Astrocyte of the cerebellum (primary cell): ENCODE measurements at regions not wholly inside any gene's neighbourhood (a gene's known extent, or its start where the extent isn't known, plus 50 kb on each side); places are given as distances from the start of the nearest gene placed in this dataset.

ENCODE experiments used
- DNase-seq: peaks from one replicate; pipeline ENCODE4 v3.0.0-alpha.2; 2011; ENCODE audit warnings: low read depth
- H3K4me3 ChIP-seq: 2 replicates; pipeline ENCODE4 v1.5.1; 2011; ENCODE audit warnings: mild to moderate bottlenecking, low read depth, low read length, moderate library complexity
- in situ Hi-C: cut with HindIII; loops from 2 replicates; pipeline ENCODE4 v1.10.0; 2017; ENCODE audit warnings: low sequenced_read_pairs
- TF ChIP-seq, protein P1 (sequence below): IDR thresholded peaks from 2 replicates; pipeline ENCODE4 v1.5.1; 2012; ENCODE audit warnings: low read length, low read depth, moderate library complexity, mild to moderate bottlenecking; ENCODE audit errors: missing control alignments

DNA sequence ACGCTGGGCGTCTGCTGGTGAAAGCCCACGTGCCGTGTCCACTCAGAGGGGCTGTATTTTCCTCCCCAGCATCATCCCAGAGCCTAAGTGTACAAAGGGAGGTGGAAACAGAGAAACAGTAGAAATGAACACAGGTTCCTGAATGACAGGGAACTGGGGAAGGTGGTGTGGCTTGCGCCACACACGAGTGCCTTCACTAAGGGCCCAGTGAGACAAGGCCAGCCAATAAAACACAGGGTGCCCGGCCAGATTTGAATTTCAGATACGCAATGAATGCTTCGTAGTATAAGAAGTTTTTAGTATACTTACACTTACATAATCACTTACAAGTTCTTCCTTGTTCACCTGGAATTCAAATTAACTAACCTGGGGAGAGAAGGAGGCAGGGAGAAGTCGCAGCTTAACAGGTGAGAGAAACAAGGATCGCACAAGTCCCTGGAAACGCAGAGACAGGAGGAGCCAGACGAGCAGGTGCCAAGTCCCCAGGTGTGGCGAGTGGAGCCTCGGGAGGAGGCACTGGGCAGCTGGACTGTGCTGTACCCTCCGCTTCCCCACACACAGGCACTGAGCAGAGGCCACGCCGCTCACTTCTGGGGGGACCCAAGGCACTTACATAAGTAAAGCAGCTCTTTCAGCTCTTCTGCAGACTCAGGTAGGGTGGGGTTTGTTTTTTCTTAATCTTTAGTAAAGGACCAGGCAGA, 105.2 kb upstream of the MGMT start:
- DNase-seq: no peak
- in situ Hi-C loops: no loop called here
- TF ChIP-seq, protein P1, sequence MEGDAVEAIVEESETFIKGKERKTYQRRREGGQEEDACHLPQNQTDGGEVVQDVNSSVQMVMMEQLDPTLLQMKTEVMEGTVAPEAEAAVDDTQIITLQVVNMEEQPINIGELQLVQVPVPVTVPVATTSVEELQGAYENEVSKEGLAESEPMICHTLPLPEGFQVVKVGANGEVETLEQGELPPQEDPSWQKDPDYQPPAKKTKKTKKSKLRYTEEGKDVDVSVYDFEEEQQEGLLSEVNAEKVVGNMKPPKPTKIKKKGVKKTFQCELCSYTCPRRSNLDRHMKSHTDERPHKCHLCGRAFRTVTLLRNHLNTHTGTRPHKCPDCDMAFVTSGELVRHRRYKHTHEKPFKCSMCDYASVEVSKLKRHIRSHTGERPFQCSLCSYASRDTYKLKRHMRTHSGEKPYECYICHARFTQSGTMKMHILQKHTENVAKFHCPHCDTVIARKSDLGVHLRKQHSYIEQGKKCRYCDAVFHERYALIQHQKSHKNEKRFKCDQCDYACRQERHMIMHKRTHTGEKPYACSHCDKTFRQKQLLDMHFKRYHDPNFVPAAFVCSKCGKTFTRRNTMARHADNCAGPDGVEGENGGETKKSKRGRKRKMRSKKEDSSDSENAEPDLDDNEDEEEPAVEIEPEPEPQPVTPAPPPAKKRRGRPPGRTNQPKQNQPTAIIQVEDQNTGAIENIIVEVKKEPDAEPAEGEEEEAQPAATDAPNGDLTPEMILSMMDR: no peak
- H3K4me3 ChIP-seq: no peak overlapping the region

DNA sequence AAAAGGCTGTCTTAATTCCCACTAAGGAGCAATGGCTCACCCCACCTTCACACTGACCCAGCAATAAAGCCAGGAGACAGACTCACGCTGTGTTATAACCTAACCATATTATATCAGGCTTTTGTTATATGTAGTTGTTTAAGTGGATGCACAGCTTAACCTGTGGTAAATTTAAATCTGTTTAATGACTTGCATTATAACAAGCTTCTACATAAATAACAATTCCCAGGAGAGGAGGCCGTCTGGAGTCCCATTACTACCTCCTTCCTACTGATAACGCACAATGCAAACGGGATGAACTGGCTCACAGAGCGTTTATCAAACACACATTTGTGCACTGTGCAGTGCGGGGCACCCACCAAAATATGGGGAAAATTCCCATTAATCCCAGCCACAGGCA, 102.1 kb upstream of the MGMT start:
- DNase-seq: no peak
- TF ChIP-seq, protein P1: no peak
- in situ Hi-C loops: no loop called here
- no peak overlapping the region for H3K4me3 ChIP-seq

DNA sequence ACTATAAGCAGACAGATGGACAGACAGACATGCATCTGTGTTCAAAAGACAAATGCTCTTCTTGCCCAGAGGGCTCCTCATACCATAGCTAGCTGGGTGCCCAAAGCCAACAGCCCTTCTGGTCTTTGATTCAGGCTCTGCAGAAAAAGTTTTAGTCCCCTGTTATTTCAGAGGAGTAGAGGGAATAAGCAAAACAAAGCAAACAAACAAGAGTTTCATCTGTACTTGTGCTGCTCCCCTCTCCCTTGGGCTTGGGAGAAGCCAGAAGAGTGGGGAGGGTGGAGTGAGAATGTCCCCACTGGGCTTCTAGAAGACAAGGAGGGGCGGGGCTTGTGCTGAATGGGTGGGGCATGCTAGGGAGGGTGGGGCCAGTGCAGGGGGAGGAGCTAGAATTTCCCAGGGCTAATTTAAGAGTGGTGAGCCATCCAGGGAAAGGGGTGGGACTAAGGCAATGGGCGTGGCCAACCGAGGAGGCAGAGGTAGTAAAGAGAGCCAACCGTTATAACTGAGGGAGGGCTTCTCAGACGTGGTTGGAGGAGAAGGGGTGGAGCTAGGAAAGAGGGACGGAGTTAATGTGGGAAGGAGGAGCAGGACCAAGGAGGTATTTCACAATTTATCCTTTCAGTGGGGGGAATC, 101.2 kb upstream of the MGMT start:
- TF ChIP-seq, protein P1: no peak
- no peak for DNase-seq
- in situ Hi-C loops: no loop called here

DNA sequence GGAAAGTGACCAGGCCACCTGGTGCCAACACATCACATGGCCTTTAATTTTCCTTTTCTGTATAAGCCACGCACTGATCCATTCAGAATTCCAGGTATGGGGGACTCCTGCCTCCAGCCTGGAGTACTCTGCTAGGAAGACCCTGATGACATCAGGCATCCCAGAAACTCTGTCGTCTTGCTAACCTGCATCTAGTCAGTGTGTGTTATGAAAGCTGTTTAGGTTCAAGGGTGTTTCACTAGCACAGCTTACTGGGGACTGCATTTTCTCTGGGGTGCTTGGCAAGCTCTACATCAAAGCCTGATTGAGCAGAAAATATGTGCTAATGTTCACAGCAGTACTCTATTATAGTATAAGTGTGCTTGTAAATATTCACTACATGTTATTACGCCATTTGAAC, 100.6 kb upstream of the MGMT start:
- in situ Hi-C loops: no loop called here

More for the DNA sequence above, 101.2 kb upstream of the MGMT start:
- no peak overlapping the region for H3K4me3 ChIP-seq

DNA sequence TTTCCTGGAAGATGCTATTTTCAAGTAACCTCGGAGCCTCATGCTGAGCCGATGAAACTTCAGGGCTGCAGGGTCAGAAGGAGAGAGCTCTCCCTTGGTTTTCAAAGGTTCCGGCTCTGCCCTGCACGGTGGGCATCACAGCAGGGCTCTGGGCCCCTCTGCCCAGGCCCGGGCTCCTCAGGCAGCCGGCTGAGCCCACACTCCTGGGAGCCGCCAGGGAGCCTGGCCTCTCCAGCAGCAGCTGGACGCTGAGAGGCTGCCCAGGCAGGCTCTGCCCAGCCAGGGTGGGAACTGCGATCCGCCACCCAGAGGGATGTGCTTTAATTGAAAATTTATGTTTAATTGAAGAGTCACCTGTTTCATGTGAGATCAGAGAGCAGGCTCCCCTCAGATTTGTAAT, 97.5 kb upstream of the MGMT start:
- DNase-seq: no peak
- TF ChIP-seq, protein P1: no peak
- in situ Hi-C loops: no loop called here
- H3K4me3 ChIP-seq: no peak overlapping the region

More for the DNA sequence above, 100.6 kb upstream of the MGMT start:
- no peak for DNase-seq
- H3K4me3 ChIP-seq: no peak overlapping the region
- TF ChIP-seq, protein P1: no peak

DNA sequence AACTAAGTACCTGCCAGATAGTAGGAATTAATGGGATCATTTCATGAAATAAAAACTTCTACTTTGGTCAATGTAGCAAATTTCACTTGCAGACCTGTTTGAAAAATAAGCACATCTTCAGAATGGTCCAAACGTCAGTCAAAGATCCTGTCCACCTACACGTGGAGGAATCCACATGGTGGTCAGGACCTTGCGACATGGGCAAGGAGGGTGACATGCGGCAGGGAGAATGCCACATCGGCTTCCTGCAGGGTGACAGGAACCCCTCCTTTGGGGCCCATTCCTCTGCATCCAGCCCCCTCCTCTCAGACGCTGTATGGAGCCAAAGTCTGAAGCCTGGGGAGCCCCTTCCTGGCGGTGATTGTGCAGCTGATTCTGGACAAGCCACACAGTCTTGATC, 95.5 kb upstream of the MGMT start:
- TF ChIP-seq, protein P1: no peak
- H3K4me3 ChIP-seq: no peak overlapping the region
- in situ Hi-C loops: no loop called here
- DNase-seq: no peak
